Breast epithelium (tissue), 3 donors: ENCODE measurements at regions not wholly inside any gene's neighbourhood (a gene's known extent, or its start where the extent isn't known, plus 50 kb on each side); places are given as distances from the start of the nearest gene placed in this dataset.

Experiments used
- CTCF ChIP-seq, 3 donors: fragments of 450-650 bp; IDR thresholded peaks; one replicate each; pipeline ENCODE4 v1.5.1; 2016 to 2017; ENCODE audit warnings: antibody characterized with exemption in 3 of 3, mild to moderate bottlenecking in 3 of 3, moderate library complexity in 3 of 3
- POLR2A ChIP-seq: fragments of 450-650 bp; IDR thresholded peaks from one replicate; pipeline ENCODE4 v1.6.1; 2016; ENCODE audit warnings: antibody characterized with exemption, mild to moderate bottlenecking, moderate library complexity
- POLR2AphosphoS5 ChIP-seq, 3 donors: sonication (generic); formaldehyde crosslinking; IDR thresholded peaks; one replicate each; pipeline ENCODE4 v1.6.1; 2017; ENCODE audit warnings: antibody characterized with exemption in 3 of 3

GRCh38 chr9:75687359-75687953 lies 203.0 kb upstream of the PCSK5 start:
- TF ChIP-seq CTCF (IDR thresholded peaks at IDR 0.05) (no peak), POLR2A (no peak), POLR2AphosphoS5 (IDR thresholded peaks at IDR 0.05) (no peak)
